OCI-LY1 (cell line): ENCODE measurements at regions not wholly inside any gene's neighbourhood (a gene's known extent, or its start where the extent isn't known, plus 50 kb on each side); places are given as distances from the start of the nearest gene placed in this dataset.

Source experiments
- EZH2 ChIP-seq: fragments of 200-600 bp; sonication (generic), shearing (Covaris generic); IDR thresholded peaks from 2 replicates; pipeline ENCODE4 v1.8.0; 2017; ENCODE audit warnings: borderline replicate concordance, mixed run types, mild to moderate bottlenecking, antibody characterized with exemption, low read length, moderate library complexity, mixed read lengths
- TF ChIP-seq, protein P1 (sequence below): fragments of 200-600 bp; sonication (generic), shearing (Covaris generic); IDR thresholded peaks from 2 replicates; pipeline ENCODE4 v1.5.1; 2017; ENCODE audit warnings: mild to moderate bottlenecking, antibody characterized with exemption, low read length, moderate library complexity, mixed read lengths

DNA sequence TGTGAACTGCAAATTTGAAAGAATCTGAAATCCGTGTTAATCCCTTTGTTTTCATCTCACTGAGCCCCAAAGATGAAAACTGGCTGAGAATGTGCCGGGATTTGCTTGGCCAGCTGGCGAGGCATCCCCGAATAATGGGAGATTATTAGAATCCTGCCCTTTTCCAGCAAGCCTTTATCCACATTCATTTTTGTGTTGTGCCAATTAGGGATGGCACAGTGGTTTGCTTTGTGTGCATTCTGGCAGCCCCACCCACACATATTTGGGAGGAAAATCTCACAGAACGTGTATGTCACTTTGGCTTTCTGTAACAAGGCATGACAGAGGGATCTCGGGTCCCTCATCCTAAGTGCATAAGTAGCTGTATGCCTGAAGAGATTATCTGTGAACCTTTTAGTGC is 405.8 kb upstream of the FAM98A start:
- TF ChIP-seq, protein P1, sequence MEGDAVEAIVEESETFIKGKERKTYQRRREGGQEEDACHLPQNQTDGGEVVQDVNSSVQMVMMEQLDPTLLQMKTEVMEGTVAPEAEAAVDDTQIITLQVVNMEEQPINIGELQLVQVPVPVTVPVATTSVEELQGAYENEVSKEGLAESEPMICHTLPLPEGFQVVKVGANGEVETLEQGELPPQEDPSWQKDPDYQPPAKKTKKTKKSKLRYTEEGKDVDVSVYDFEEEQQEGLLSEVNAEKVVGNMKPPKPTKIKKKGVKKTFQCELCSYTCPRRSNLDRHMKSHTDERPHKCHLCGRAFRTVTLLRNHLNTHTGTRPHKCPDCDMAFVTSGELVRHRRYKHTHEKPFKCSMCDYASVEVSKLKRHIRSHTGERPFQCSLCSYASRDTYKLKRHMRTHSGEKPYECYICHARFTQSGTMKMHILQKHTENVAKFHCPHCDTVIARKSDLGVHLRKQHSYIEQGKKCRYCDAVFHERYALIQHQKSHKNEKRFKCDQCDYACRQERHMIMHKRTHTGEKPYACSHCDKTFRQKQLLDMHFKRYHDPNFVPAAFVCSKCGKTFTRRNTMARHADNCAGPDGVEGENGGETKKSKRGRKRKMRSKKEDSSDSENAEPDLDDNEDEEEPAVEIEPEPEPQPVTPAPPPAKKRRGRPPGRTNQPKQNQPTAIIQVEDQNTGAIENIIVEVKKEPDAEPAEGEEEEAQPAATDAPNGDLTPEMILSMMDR = no peak
- TF ChIP-seq EZH2 = no peak
